Frontal cortex (tissue), 3 donors: ENCODE measurements at regions not wholly inside any gene's neighbourhood (a gene's known extent, or its start where the extent isn't known, plus 50 kb on each side); places are given as distances from the start of the nearest gene placed in this dataset.

Experiments used
- DNase-seq, 2 donors: peaks; one replicate each; pipeline ENCODE4 v3.0.0; 2012; ENCODE audit warnings: low spot score in 2 of 2
- FAIRE-seq: peaks from 2 replicates; lab custom pipeline; 2012; peaks lifted over from hg19 to GRCh38; lab: Jason Lieb, UNC
- donor health status: control.
- donor health status: control.
- donor health status: control.

DNA sequence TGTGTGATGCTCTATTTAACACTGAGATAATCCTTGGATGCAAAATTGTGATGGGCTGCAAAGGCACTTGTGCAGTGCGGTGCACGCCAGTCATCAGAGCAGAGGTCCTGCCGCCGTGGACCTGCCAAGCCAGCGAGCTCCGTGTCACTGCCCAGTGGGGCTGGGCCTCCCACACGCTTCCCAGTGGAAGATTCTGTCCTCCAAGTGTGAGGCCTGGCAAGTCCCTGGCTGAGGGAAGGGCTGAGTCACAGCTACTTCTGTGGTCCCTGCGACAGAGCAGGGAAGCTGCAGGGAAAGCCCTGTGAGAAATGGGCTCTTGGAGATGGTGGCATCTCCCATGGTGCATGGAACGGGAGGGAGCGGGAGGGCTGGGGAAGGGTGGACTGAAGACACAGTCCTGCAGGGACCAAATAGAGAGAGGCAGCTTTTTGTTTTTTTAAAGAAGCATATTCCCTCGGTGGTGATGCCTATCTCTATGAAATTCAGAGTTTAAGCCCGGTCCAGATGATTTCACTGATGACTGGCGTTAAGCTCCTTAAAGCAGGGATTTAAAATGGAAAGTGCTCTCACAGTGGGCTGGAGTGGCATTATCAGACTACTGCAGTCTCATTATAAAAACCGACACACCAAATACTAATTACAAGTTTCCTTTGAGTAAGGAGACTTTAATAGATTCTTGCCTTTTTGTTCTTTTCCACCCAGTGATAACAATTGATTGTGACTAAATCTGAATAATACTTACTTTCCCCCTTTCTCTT, 413.7 kb downstream of the QKI start:
- no peak for FAIRE-seq
- no peak for DNase-seq

DNA sequence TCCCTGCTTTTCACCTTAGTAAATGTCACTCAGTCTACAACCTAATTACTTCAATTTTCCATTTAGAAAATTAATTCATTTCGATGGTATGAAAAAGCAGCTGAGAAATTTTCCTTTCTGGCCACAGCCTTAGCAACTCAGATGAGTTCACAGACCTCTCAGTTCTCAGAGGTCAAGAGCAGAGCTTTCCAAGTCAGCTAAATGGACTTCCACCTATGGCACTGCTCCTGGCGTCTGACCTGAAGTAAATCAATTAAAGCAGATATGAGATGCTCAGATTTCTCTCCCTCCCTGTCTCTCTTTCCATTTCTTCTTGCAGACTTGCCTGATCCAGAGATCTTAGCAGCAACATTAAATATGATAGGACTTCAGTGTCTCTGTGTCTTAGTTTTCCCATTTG, 412.6 kb downstream of the QKI start:
- FAIRE-seq (no peak), DNase-seq (no peak)

DNA sequence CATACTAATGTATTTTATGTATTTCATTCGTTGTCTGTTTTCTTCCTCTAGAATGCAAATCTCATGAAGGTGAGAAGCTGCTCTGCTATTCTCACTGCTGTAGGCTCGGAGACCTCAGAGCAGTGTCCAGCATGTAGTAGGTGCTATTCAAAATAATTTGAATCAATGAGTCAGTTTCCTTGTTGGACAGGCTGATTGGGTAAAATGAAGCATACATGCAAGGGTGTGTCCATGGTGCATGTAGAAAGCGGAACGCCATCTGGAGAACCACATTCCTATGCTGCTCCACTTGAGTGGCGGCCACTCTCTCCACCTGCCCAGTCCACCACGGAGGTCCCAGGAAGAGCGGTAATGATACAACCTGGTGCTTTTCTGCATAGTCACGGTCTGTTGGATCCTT, 412.1 kb downstream of the QKI start:
- DNase-seq (no peak), FAIRE-seq (no peak)

DNA sequence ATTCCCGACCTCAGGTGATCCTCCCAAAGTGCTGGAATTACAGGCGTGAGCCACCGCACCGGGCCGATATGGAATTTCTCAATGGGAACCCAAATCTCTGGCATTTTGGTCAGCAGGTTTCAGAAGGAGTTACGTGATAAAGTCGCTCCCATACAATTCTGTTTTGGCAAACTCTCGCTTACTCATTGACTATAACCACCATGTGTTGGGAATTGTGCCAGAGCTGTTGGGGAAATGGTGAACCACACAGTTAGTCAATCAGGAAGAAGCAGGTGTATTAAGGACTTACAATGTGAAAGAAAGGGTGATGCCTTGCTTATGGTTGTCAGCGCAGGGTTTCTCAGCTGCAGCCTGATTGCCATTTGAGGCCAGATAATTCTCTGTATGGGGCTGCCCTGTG, 410.5 kb downstream of the QKI start:
- DNase-seq (no peak), FAIRE-seq (no peak)

DNA sequence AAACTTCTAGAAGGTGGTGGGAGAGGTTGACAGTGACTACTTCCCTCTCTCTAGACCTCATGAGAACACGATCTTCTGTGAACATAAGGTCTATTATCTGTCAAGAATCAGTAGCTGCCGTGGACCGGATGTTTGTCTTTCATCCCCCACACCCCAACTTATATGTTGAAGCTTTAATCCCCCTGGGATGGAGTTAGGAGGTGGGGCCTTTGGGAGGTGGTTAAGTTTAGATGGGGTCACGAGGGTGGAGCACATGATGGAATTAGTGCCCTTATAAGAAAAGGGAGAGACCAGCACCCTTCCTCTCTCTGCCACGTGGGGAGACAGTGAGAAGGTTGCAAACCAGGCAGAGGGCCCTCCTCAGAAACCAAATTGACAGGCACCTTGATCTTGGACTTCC, 409.1 kb downstream of the QKI start:
- no peak for FAIRE-seq
- DNase-seq, result no peak

DNA sequence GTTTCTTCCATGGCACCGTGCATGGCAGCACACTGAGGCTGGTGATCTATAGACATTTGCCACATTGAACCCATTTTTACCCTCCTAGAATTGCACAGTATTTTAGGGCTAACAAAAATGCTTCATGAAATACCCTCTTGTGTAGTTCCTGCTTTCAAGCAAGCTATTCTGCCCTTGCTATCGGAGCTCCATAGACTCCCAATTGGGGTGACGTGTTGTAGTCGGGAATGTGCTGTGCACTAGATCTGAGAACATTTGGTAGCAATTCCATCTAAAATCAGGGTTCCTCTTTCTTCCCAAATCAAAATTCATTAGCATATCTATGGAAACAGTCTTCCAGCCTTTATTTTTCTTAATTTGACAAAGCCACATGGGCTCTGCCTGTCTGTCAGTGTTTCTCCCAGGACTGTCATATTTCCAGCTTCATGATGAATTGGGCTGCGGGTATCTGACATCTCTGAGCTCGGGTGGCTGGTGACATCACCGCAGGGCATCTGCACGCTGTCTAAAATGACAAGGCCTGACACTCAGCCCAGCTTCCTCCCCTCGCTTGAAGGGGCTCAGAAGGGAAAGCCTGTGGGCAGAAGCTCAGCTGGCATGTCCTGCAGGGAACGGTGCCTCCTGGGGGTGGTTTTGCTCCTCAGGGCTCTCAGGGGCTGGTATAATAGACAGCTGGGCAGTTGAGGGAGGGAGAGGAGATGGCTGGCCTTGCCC, 406.4 kb downstream of the QKI start:
- FAIRE-seq (no peak), DNase-seq (no peak)

DNA sequence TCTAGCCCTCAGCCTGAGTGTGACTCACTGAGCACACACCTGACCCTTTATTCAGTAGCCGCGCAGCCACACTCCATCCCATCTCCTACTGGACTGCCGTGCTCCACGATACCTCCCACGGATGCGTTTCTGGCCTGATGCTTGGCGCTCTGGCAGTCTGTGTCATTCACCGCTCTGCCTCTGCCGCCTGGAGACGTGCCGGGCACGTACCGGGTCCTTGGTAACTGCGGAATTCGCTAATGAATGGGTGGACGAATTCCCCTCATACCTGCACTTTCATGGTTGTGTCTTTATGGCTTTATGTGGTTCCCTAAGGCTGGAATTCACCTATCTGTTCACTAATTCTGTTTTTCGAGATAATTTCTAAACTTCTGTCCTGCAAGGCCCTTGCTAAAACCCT, 405.7 kb downstream of the QKI start:
- FAIRE-seq (no peak), DNase-seq (no peak)

DNA sequence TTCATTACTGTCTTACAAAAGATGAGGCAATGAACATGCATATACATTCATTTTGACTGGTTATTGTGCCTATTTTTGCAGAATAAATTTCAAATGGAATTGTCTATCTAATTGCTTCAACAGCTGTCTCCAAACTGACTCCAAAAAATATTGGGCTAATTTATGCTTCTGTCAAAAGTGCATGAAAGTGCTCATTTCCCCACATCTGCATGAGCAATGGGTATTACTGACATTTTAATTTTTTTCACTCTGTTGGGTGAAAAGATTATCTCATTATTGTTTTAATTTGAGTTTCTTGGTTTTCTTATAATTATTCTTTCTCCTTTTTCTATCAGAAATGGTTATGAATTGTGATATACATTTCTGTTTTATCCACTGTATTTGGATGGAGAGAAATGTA, 404.2 kb downstream of the QKI start:
- FAIRE-seq (no peak), DNase-seq (no peak)

DNA sequence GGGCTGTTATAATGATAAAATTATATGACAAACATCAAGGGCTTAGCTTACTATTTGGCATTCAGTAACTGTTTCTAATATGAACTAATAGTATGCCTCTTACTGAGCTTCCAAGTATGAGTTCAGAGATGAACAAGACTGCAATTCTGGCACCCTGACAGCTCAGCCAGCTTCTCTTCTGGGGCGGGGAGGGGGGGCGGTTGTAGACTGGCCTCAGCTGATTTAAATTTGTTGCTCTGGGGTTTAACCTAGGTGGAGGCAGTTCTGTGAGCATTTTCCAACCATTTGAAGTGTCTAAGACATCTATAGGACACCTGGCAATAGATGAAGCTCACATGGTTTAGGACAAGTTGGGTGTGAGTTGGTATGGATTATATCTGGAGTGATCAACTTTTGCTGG, 401.9 kb downstream of the QKI start:
- FAIRE-seq (no peak), DNase-seq (no peak)

DNA sequence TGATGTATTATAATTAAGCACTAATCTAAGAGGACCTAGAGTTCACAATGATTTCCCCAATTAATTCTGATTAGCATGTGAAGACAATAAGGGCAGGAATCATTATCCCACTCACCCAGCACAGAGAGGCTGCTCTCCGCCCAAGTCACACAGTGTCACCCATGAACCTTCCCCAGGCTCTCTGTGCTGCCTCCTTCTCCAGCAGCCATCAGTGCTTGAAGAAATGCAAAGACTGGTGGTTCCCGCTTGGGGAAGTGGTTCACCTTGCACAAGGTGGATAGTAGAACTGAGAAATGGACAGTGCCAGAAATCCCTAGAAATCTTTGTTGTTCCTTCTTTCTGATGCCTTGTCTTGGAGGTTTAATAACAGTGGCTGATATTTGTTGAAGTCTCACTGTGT, 401.3 kb downstream of the QKI start:
- FAIRE-seq (no peak), DNase-seq (no peak)

DNA sequence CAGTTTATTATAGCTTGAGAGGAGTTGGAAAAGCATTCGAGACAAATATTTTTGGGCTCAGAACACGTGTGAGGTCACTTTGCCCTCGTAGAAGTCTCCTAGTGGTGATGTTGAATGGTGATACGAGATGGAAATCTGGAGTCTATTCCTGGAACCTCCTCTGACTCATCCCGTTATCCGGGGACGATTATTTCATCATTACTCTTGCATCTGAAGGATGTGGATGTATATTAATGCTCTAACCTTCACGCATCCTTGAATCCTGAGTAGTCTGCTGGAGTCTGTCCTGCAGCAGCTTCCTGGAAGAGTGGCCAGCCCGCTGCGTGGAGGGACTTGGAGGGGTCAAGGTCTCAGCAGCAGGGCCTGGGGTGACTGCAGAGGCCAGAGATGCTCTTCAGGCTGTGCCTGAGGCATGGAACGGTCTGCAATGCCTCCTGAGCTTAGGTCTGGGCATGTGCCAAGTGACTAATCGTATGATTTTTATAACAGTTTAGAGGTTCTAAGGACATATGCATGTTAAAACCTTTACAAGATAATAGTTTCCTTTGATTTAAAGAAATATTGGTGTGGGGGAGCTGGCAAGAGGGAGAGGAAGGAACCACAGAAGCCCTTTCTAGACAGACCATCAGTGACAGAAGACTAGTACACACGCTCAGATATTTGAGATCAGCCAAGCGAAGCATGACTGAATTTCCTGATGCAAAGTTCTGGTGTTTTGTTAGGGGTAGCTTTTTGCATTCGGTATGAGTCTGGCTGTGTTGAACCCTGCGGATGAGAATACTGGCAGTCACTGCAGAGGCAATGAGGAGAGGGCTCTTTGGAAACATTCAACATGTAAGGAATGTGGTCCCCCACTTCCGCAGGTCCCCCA, 400.2 kb downstream of the QKI start:
- DNase-seq (no peak), FAIRE-seq (no peak)

DNA sequence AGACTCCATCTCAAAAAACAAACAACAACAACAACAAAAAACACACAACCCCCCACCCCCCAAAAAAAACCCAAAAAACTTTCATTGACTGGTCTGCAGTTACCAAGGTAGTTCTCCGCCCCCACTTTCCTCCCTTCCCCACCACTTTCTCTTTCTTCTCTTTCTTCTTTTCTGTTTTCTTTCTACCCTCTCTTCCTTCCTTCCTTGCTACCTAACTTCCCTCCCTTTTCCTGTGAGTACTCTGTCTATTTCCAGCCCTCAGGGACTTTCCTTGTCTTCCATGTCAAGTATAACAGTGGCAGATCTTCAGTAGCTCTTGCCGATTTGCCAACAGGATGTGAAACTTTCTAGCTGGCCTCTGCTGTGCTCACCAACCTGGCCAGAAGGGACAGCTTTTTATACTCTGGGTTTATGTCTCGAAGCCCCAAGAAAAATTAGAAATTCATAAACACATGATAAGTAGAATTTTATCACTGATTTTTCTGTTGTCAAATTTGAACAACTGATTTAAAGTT, 399.5 kb downstream of the QKI start:
- FAIRE-seq, result no peak
- DNase-seq, result no peak

DNA sequence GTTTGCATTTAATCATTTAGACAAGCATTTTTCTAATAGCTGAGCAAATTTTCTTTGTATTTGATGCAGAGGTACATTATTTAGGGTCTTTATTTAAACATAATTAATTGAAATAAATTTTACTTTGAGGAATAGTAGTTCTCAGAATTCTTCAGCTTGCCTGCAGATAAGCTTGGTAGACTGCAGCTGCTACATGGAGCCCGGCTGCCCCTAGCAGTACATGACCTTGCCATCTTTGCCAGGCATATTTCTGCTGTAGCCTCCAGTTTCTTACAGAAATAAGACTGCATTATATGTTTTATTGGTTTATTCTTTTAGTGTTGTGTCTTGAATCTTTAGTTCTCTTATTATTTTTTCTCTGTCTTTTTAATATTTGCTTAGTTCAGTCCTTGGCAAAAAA, 396.8 kb downstream of the QKI start:
- DNase-seq (no peak), FAIRE-seq (no peak)

DNA sequence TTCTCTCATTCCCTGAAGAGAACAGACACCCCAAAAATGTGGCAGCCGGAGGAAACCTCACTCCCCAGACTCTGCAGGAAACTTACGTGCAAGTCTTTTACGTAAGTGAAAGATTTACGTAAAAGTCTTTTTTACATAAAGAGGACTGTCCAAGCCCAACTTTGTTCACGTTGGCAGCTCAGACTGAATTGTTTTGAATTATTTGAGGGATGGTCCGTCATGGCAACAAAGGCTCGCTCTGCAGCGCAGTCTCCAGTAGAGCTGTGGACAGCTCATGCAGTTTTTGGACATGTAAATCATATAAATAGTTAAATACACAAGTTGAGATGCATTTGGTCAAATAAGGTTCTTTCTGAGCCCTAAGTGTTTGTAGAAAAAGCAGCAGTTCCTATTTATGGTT, 394.8 kb downstream of the QKI start:
- FAIRE-seq (no peak), DNase-seq (no peak)

DNA sequence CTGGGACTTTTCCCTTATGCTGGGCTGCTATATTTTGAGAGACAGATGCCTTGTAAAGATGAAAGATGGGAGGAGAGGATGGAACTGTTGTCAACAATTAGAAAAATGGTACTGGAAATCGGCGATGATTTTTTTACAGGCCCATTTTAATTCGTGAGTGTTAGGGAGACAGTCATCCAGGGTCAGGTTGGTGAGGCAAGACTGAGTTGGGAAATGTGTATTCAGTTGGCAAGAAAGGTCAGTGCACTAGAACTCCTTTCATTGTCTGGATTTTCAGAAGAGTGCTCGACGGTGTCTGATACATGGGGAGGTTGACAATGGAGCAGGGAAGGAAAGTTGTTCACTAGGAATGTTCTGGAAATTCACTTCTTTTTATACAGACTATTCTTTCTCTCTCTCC, 394.4 kb downstream of the QKI start:
- FAIRE-seq, result no peak
- no peak for DNase-seq

DNA sequence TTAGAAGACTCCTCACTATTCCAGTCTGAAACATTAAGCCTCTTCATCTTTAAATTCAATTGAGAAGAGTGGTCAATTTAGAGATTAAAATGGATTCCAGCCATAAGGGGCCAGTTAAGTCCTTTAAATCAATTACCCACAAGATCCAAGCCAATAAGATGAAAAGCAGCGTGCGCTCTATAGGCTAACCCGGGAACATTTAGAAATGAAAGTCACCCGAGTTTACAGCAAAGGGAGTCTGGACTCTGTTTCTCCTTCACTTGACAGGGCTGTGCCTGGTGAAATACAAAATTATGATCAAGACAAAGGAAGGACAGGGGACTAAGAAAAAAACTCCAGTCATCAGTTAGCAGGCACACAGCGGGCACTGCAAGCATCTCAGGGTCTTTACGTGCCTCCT, 393.7 kb downstream of the QKI start:
- DNase-seq (no peak), FAIRE-seq (no peak)

DNA sequence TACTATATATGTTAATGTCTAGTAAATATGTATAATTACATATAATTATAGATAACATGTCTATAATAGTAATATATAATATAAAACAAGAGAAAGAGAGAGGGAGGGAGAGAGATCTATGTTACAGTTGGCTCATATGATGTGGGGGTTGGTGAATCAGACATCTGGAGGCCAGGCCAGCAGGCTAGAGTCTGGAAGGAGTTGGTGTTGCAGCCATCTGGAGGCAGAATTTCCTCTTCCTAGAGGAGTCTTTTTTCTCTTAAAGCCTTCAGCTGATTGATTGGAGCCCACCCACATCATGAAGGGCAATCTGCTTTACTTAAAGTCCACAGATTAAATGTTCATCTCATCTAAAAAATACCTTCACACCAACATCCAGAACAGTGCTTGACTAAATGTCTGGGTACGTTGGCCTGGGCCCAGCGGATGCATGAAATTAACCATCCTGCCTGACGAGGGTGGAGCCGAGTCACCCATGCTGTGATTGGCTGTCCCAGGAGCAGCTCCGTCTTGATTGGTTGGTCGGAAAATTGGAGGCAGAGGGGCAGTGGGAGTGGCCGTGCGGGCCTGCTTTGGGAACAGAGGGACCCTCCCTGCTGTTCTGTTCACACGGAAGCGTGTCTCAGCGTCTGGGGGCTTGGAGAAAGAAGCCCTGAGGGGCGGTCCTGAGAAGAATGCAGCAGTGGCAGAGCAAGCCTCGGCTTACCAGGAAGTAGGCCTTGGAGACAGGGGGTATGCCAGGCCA, 392.4 kb downstream of the QKI start:
- no peak for DNase-seq
- no peak for FAIRE-seq

DNA sequence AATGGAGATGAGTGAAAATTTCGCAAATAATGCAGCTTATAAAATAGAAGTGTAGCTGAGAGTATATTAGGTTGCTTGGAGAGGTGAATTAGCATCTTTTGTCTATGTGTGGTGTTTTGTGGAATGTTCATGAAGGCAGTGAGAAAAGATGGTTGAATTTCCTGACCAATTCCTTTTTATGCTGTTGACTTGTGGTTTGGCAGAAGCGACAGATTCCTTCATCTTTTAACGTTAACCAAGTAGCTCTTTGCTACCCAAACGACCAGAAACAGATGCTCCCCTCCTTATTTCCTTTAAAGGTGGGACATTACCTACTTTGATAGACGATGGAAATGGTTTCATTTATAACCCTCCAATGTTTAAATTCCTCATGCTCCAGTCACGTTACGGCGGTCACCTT, 390.5 kb downstream of the QKI start:
- FAIRE-seq (no peak), DNase-seq (no peak)

DNA sequence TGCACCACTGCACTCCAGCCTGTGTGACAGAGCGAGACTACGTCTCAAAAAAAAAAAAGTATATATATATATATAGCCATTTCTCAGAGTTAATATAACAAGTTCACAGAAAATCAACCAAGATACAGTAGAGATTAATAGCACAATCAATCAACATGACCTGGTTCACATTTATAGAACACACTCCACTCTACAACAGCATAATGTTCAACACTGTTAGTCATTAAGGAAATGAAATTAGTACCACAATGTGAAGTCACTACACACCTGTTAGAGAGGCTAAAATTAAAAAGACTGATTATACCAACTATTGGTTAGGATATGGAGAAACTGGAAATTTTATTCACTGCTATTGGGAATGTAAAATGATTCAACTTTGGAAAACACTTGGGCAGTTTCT, 387.7 kb downstream of the QKI start:
- no peak for DNase-seq
- FAIRE-seq, result no peak

DNA sequence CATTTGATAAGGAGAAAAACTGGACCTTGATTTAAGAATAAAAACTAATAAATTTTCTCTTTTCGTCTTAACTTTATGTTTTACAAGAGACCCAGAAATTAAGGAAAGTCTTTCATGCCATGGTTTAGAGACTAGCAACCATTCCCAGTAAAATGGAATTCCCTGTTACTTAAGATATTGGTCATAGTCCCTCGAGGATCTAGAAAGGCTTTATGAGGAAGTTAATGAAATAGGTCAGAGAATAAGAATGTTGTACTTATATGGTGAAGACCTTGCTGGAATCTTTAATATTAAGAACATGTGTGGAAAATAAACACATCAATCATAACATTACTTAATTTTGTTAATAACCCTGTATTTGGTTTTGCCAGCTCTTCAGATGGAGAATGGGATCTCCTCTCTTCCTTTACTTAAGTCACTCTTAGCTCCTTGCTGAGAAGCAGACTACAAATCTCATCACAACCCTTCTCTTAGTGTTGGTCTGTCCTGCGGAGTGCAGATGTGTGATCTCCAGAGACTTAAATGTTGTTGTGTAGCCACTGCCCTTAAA, 382.9 kb downstream of the QKI start:
- FAIRE-seq, result no peak
- no peak for DNase-seq
